ENCODE measurements at regions not wholly inside any gene's neighbourhood (a gene's known extent, or its start where the extent isn't known, plus 50 kb on each side); places are given as distances from the start of the nearest gene placed in this dataset.

DNA sequence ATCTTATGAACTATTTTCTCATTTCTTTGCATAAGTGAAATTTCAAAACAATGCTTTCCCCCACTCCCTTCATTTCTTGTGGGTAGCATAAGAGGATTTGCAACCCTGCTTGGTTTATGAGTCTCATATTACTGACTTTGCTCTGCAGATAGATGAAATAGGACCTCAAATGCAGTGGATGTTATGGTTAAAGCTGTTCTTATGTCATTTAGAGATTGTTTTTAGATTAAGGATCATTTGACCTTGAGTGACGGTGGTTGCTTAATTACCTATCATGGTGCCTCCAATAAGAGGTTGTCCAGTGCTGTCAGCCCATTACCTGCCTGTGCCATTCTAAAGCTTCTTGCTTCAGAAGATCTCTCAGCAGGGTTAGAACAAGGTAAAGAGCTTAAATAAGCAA, 351.4 kb upstream of the ATP2B1 start:
- H3K9me3 Mint-ChIP-seq: no peaks in the 10 kb centered on the region
- no peaks in the 10 kb centered on the region for H3K36me3 Mint-ChIP-seq (ENCODE audit: low read depth)
- no peak overlapping the region for H3K4me3 Mint-ChIP-seq
- DNase-seq: no peak
- no peaks in the 10 kb centered on the region for H3K27me3 Mint-ChIP-seq (ENCODE audit: low read depth, poor library complexity)
- H3K27ac Mint-ChIP-seq: no peak overlapping the region
- no peak for TF ChIP-seq CTCF (IDR thresholded peaks at IDR 0.05)
- peaks cover 6% of the 10 kb centered on the region for H3K4me1 Mint-ChIP-seq

- H3K36me3 Mint-ChIP-seq (ENCODE audit: low read depth): no peaks in the 10 kb centered on the region
- H3K9me3 Mint-ChIP-seq: no peaks in the 10 kb centered on the region
- H3K4me3 Mint-ChIP-seq: no peak overlapping the region
- no peaks in the 10 kb centered on the region for H3K27me3 Mint-ChIP-seq (ENCODE audit: low read depth, poor library complexity)
- no peak for DNase-seq
- no peak overlapping the region for H3K27ac Mint-ChIP-seq
- TF ChIP-seq CTCF (IDR thresholded peaks at IDR 0.05): no peak
- H3K4me1 Mint-ChIP-seq: no peaks in the 10 kb centered on the region
Observed at GRCh38 chr12:90058704-90059103, 350.1 kb upstream of the ATP2B1 start.

- Mint-ChIP-seq H3K27ac (no peak overlapping the region), H3K9me3 (peaks cover 6% of the 10 kb centered on the region), H3K4me1 (no peaks in the 10 kb centered on the region), H3K4me3 (no peak overlapping the region), H3K36me3 (ENCODE audit: low read depth) (no peaks in the 10 kb centered on the region), H3K27me3 (ENCODE audit: low read depth, poor library complexity) (peaks cover 3% of the 10 kb centered on the region)
- DNase-seq: no peak
- no peak for TF ChIP-seq CTCF (IDR thresholded peaks at IDR 0.05)
Observed at GRCh38 chr12:90055071-90055470, 346.4 kb upstream of the ATP2B1 start.

DNA sequence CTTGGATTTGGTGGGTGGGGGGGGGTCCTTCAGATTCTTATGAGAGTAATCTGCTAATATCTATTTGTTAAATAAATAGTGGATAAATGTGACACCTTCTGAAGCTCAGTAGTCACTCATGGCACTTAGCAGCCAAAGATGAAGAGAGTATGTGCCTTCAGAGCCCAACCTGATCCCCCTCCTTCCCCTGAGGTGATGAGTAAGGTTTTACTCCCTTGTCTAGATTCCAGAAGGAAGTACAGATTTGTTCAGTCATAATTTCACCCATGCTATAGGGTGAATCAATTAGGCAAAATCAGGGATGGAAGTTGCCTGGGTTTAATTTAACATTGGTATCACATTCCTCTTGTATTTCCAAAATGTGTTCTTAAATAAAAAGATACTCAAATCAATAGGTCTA, 340.3 kb upstream of the ATP2B1 start:
- Mint-ChIP-seq H3K27me3 (ENCODE audit: low read depth, poor library complexity) (peaks cover 3% of the 10 kb centered on the region), H3K27ac (no peak overlapping the region), H3K4me1 (no peaks in the 10 kb centered on the region), H3K36me3 (ENCODE audit: low read depth) (no peaks in the 10 kb centered on the region), H3K4me3 (no peak overlapping the region), H3K9me3 (peaks cover 12% of the 10 kb centered on the region)
- no peak for TF ChIP-seq CTCF (IDR thresholded peaks at IDR 0.05)
- no peak for DNase-seq

DNA sequence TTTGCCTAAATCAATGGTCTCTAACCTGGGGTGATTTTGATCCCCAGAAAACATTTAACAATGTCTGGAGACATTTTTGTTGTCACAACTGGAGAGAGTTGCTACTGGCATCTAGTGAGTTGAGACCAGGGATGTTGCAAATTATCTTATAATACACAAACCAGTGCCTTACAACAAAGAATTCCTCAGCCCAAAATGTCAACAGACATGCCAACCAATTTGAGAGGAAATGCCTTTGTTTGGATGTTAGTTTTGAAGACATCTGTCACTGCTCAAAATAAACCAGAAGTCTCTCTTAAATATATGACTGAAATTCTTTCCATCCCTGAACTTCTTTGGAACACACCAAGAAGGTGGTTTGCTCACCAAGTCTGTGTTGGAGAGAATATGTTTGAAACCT, 336.9 kb upstream of the ATP2B1 start:
- peaks cover 7% of the 10 kb centered on the region for H3K9me3 Mint-ChIP-seq
- H3K27ac Mint-ChIP-seq: no peak overlapping the region
- no peaks in the 10 kb centered on the region for H3K36me3 Mint-ChIP-seq (ENCODE audit: low read depth)
- no peak overlapping the region for H3K4me3 Mint-ChIP-seq
- TF ChIP-seq CTCF (IDR thresholded peaks at IDR 0.05): no peak
- no peak for DNase-seq
- H3K4me1 Mint-ChIP-seq: no peaks in the 10 kb centered on the region
- H3K27me3 Mint-ChIP-seq (ENCODE audit: low read depth, poor library complexity): no peaks in the 10 kb centered on the region

- Mint-ChIP-seq H3K36me3 (ENCODE audit: low read depth) (no peaks in the 10 kb centered on the region), H3K4me1 (no peaks in the 10 kb centered on the region), H3K27me3 (ENCODE audit: low read depth, poor library complexity) (no peaks in the 10 kb centered on the region), H3K4me3 (no peak overlapping the region), H3K9me3 (peaks cover 7% of the 10 kb centered on the region), H3K27ac (no peak overlapping the region)
- no peak for TF ChIP-seq CTCF (IDR thresholded peaks at IDR 0.05)
- DNase-seq: no peak
Observed at GRCh38 chr12:90044069-90044468, 335.4 kb upstream of the ATP2B1 start.

Measured in nephron progenitor cell (in vitro differentiated cells).